ENCODE measurements at regions not wholly inside any gene's neighbourhood (a gene's known extent, or its start where the extent isn't known, plus 50 kb on each side); places are given as distances from the start of the nearest gene placed in this dataset.

GRCh38 chr7:54932818-54933543 is 85.8 kb upstream of the EGFR start:
- TF ChIP-seq POLR2A (IDR thresholded peaks at IDR 0.05; ENCODE audit: low read length) (no peak), GATA1 (IDR thresholded peaks at IDR 0.05; ENCODE audit: low read depth, low read length) (no peak)
